ENCODE measurements at regions not wholly inside any gene's neighbourhood (a gene's known extent, or its start where the extent isn't known, plus 50 kb on each side); places are given as distances from the start of the nearest gene placed in this dataset.

GRCh38 chr7:415646-416525, 103.8 kb downstream of the PDGFA start:
- TF ChIP-seq POLR2AphosphoS5 (IDR thresholded peaks at IDR 0.05), result no peak
- no peak for TF ChIP-seq POLR2A (IDR thresholded peaks at IDR 0.05)
- TF ChIP-seq, protein P1, sequence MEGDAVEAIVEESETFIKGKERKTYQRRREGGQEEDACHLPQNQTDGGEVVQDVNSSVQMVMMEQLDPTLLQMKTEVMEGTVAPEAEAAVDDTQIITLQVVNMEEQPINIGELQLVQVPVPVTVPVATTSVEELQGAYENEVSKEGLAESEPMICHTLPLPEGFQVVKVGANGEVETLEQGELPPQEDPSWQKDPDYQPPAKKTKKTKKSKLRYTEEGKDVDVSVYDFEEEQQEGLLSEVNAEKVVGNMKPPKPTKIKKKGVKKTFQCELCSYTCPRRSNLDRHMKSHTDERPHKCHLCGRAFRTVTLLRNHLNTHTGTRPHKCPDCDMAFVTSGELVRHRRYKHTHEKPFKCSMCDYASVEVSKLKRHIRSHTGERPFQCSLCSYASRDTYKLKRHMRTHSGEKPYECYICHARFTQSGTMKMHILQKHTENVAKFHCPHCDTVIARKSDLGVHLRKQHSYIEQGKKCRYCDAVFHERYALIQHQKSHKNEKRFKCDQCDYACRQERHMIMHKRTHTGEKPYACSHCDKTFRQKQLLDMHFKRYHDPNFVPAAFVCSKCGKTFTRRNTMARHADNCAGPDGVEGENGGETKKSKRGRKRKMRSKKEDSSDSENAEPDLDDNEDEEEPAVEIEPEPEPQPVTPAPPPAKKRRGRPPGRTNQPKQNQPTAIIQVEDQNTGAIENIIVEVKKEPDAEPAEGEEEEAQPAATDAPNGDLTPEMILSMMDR (IDR thresholded peaks at IDR 0.05), result no peak

Measured in breast epithelium (tissue), 3 donors.